Thoracic aorta (tissue), 2 donors: ENCODE measurements at regions not wholly inside any gene's neighbourhood (a gene's known extent, or its start where the extent isn't known, plus 50 kb on each side); places are given as distances from the start of the nearest gene placed in this dataset.

Experiments used
- ATAC-seq: fragments of 150-250 bp; one replicate; pipeline ENCODE4 v1.8.0; 2017; ENCODE audit warnings: low read depth; ENCODE audit not compliant: insufficient number of reproducible peaks, low FRiP score
- DNase-seq: peaks from one replicate; pipeline ENCODE4 v3.0.0-alpha.2; 2020; ENCODE audit warnings: low spot score
- H3K27ac ChIP-seq, 2 donors: fragments of 200-600 bp; sonication (generic); 1 replicate in 1 of 2; 2 replicates in 1 of 2; pipeline ENCODE4 v1.5.1; 2016; ENCODE audit warnings: mild to moderate bottlenecking in 2 of 2, moderate library complexity in 2 of 2
- H3K27me3 ChIP-seq: fragments of 200-600 bp; sonication (generic); replicated peaks from 2 replicates; pipeline ENCODE4 v1.6.0; 2016; ENCODE audit warnings: mild to moderate bottlenecking; ENCODE audit not compliant: insufficient read depth
- H3K36me3 ChIP-seq: fragments of 200-600 bp; sonication (generic); one replicate; pipeline ENCODE4 v1.5.1; 2016
- H3K4me1 ChIP-seq, 2 donors: fragments of 200-600 bp; sonication (generic); 1 replicate in 1 of 2; 2 replicates in 1 of 2; pipeline versions ENCODE4 v1.5.1 to v1.6.0; 2016; ENCODE audit warnings: low read depth in 2 of 2, mild to moderate bottlenecking in 1 of 2; ENCODE audit not compliant: control insufficient read depth in 1 of 2
- H3K4me3 ChIP-seq: fragments of 200-600 bp; sonication (generic); 2 replicates; pipeline ENCODE4 v1.5.1; 2016; ENCODE audit warnings: mild to moderate bottlenecking
- H3K9me3 ChIP-seq: fragments of 200-600 bp; sonication (generic); 2 replicates; pipeline ENCODE4 v1.5.1; 2016
- TF ChIP-seq, protein P1 (sequence below): fragments of 200-600 bp; sonication (generic); IDR thresholded peaks from one replicate; pipeline ENCODE4 v1.5.1; 2019; ENCODE audit warnings: antibody characterized with exemption

DNA sequence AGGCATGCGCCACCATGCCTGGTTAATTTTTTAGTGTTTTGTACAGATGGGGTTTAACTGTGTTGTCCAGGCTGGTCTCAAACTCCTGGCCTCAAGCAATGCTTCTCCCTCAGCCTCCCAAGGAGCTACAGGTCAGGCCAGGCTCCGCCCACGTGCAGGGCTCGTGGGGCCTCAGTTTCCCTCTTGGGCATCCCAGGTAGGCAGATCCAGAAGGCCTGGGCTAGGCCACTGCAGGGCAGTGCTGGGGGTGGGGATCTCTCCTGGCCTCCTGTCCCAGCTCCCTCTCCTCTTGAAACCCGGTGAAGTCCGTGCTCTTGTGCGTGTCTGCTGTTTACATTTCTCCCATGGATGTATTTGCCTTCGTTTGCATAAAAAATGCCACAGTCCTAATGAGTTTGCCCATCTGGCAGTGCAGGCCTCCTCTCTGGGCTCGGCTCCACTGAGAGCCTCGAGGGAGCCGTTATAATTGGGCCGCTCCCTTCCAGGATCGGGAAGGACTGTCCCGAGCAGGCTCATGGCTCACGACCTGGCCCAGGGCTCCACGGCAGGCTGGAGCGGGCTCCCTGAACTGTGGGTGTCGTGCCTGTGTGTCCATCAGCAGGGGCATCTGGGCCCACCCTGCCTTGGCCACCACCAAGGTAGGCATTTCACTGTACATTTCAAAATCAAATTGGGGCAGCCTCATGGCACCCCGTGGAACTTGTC lies 52.6 kb upstream of the RUFY1 start:
- H3K27me3 ChIP-seq = no peaks in the 10 kb centered on the region
- H3K9me3 ChIP-seq = no peaks in the 10 kb centered on the region
- TF ChIP-seq, protein P1, sequence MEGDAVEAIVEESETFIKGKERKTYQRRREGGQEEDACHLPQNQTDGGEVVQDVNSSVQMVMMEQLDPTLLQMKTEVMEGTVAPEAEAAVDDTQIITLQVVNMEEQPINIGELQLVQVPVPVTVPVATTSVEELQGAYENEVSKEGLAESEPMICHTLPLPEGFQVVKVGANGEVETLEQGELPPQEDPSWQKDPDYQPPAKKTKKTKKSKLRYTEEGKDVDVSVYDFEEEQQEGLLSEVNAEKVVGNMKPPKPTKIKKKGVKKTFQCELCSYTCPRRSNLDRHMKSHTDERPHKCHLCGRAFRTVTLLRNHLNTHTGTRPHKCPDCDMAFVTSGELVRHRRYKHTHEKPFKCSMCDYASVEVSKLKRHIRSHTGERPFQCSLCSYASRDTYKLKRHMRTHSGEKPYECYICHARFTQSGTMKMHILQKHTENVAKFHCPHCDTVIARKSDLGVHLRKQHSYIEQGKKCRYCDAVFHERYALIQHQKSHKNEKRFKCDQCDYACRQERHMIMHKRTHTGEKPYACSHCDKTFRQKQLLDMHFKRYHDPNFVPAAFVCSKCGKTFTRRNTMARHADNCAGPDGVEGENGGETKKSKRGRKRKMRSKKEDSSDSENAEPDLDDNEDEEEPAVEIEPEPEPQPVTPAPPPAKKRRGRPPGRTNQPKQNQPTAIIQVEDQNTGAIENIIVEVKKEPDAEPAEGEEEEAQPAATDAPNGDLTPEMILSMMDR = no peak
- DNase-seq = no peak
- no peak for ATAC-seq
- H3K4me3 ChIP-seq = no peak overlapping the region
- no peak overlapping the region for H3K27ac ChIP-seq
- no peaks in the 10 kb centered on the region for H3K4me1 ChIP-seq
- H3K36me3 ChIP-seq = no peaks in the 10 kb centered on the region

DNA sequence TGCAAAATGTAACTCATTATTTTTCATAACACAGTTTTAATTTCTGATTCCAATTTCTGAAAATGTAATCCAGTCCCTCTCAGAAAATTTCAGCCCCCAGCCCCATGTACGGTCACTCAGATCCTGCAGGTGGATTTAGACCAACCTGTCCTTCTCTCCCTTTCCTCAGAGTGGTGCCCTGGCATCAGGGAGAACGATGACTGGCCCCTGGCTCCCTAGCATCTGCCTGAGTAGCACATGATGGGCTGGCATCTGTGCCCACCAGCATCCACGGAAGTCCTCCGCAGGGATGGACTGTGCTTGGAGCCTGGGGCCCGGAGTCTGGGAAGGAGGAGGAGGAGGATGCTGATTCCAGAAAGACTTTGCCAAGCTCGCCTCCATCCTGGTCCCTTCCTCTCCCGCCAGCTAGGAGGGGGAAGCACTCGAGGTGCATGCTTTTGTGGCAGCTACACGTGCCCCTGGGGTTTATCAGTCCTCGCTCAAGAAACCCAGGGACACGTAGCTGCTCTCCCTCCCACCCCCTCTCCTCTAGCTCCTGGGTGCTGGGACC lies 54.4 kb upstream of the RUFY1 start:
- no peaks in the 10 kb centered on the region for H3K4me1 ChIP-seq
- ATAC-seq (no peak), DNase-seq (no peak)
- H3K27me3 ChIP-seq = no peaks in the 10 kb centered on the region
- H3K36me3 ChIP-seq = no peaks in the 10 kb centered on the region
- no peaks in the 10 kb centered on the region for H3K9me3 ChIP-seq
- TF ChIP-seq, protein P1 = no peak
- no peak overlapping the region for H3K27ac ChIP-seq
- no peak overlapping the region for H3K4me3 ChIP-seq

DNA sequence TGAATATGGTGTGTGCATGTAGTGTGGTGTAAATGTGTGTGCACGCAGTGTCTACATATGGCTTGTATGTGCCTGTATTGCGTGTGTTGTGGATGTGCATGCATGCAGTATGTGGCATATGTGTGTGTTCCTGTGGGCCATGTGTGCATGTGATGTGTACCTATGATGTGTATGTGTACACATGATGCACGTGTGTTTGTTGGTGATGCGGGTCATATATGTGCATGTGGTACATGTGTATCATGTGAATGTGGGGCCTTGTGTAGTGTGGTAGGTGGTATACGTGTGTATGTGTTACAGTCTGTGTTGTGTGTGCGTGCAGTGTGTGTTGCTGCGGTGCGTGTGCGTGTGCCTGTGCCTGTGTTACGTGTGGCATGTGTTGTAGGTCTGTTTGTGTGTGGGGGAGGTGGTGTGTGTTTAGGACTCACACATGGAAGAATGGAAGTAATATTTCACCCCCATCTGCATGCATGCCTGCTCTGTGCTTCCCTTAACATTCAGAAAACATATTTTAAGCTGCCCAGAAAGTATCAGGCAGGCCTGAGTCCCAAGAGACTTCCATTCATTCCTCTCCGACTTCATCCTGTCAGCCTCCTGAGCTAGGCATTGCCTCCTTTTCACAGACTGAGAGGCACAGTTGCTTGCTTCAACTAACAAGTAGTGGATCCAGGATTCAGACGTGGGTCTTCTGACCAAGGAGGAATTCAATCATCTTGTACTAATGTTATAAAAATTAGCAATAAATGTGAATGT lies 55.4 kb upstream of the RUFY1 start:
- no peak overlapping the region for H3K27ac ChIP-seq
- TF ChIP-seq, protein P1 = no peak
- H3K27me3 ChIP-seq = no peaks in the 10 kb centered on the region
- no peaks in the 10 kb centered on the region for H3K36me3 ChIP-seq
- no peak for DNase-seq
- no peaks in the 10 kb centered on the region for H3K9me3 ChIP-seq
- no peak overlapping the region for H3K4me3 ChIP-seq
- no peak for ATAC-seq
- H3K4me1 ChIP-seq = no peaks in the 10 kb centered on the region

DNA sequence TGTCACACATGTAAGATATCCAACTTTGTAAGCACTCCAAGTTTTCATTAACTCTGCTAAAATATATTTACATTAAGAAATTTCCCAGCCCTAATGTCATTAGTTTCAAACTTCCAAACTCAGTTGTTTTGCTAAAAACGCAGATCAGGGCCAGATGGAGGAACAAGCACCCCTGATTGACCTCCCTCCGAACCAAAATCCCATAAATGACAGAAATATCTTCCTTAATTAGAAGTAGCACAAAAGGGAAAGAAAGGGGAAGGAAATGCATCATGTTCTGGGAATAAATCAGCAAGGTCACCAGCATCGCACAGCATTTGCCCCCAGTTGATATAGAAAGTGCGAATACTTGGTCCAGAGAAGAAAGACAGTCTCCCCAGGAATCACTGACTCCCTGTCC lies 61.4 kb upstream of the RUFY1 start:
- DNase-seq (no peak), ATAC-seq (no peak)
- no peaks in the 10 kb centered on the region for H3K27me3 ChIP-seq
- H3K4me1 ChIP-seq = no peaks in the 10 kb centered on the region
- H3K27ac ChIP-seq = no peak overlapping the region
- no peaks in the 10 kb centered on the region for H3K36me3 ChIP-seq
- no peak overlapping the region for H3K4me3 ChIP-seq
- TF ChIP-seq, protein P1 = no peak
- H3K9me3 ChIP-seq = no peaks in the 10 kb centered on the region

DNA sequence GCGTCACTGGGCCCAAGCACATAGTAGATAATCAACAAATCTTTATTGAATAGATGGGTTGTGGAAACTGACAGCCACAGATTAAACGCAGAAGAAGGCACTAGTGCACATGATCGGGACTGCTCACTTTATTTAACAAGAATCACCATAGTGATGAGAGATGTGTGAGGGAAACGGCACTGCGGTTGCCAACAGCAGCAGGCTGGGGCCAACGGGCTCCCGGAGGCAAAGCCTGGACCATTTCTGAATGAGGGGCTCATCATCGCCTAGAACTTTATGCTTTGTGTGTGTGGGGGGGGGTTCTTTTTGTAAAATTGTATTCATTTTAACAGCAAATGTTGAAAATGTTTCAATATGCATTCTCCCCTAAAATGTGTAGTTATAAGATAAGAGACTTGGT lies 61.9 kb upstream of the RUFY1 start:
- H3K36me3 ChIP-seq = no peaks in the 10 kb centered on the region

More for the DNA sequence above, 61.9 kb upstream of the RUFY1 start:
- TF ChIP-seq, protein P1 = no peak
- Histone ChIP-seq H3K4me1 (no peaks in the 10 kb centered on the region), H3K9me3 (no peaks in the 10 kb centered on the region), H3K27me3 (no peaks in the 10 kb centered on the region), H3K4me3 (no peak overlapping the region), H3K27ac (no peak overlapping the region)
- DNase-seq (no peak), ATAC-seq (no peak)
